HG02981 (cell line): ENCODE measurements at regions not wholly inside any gene's neighbourhood (a gene's known extent, or its start where the extent isn't known, plus 50 kb on each side); places are given as distances from the start of the nearest gene placed in this dataset.

ENCODE experiments used
- ATAC-seq: cut with Tn5 transposase; IDR thresholded peaks from one replicate; pipeline ENCODE4 v1.9.1; 2021; ENCODE audit warnings: mild to moderate bottlenecking, moderate library complexity; ENCODE audit not compliant: unreplicated experiment

DNA sequence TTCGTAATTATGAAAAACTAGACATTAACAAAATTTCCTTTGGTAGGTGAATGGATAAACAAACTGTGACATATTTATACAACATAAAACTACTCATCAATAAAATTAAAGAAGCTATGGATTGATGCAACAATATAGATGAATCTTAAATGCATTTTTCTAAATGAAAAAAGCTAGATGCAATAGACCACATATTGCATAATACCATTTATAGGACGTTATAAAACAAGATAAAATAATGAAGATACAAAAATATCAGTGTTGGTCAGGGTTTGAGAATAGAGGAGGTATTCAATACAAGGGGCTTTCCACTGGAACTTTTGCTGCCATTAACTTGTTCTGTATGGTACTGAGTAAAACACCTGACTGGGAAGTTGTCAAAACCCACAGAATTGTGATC lies 314.4 kb downstream of the GRB14 start:
- ATAC-seq: no peak

GRCh38 chr2:164302786-164303185 lies 318.5 kb downstream of the GRB14 start:
- no peak for ATAC-seq

GRCh38 chr2:164288235-164288634 lies 333.0 kb downstream of the GRB14 start:
- no peak for ATAC-seq

DNA sequence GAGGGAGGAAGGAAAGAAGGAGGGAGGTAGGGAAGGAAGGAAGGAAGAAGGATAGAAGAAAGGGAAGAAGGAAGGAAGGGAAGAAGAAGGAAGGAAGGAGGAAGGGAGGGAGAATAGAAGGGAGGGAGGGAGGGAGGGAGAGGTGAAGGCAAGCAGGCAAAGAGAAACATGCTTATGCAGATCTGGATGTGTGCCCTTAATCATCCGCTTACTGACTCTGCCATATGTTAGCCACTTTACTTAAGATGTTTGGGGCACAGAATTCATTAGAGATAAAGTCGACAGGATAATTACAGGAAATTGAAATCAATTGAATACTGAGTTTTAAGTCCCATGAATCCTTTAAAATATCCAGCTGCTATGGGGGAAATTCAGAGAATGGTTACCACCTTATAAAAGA lies 334.2 kb downstream of the GRB14 start:
- ATAC-seq: no peak

- no peak for ATAC-seq
Observed at GRCh38 chr2:164285576-164285975, 335.7 kb downstream of the GRB14 start.

GRCh38 chr2:164281896-164282295 lies 339.4 kb downstream of the GRB14 start:
- ATAC-seq: no peak

GRCh38 chr2:164275659-164276058 lies 345.6 kb downstream of the GRB14 start:
- no peak for ATAC-seq

DNA sequence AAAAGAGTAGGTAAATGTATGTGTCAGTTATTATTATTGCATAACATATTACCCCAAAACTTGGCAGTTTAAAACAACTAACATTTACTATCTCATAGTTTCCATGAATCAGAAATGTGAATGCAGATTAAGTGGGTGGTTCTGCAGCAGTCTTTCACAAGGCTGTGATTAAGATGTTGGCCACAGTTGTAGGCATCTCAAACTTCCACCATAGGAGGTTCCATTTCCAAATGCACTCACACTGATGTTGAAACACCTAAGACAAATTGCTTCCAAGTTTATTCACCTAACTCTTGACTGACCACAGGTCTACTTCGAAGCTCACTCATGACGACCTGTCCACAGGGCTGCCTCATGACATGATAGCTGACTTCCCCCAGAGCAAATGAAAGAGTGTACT lies 360.8 kb downstream of the GRB14 start:
- ATAC-seq: no peak

DNA sequence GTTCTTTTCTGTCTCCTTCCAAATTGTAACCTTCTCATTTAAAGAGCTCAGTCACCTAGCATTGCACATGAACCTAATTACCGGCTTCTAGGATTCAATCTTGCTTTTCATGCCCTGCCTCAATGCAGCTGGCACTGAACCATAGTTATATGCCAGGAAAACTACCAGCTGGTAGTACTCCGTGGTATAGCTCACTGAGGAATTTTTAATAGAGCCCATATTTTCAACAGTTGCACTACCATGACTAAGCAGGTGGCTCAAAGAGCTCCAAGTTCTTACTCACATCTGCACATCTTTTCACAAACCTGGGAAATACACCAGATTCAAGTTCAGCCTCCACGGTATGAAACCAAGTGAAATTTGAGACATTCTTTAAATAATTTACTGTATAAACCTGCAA lies 363.5 kb downstream of the GRB14 start:
- no peak for ATAC-seq

- ATAC-seq: peak; percentile 45
Observed at GRCh38 chr2:164252568-164253287, 368.6 kb downstream of the GRB14 start.

GRCh38 chr2:164243315-164243714 lies 378.0 kb downstream of the GRB14 start:
- no peak for ATAC-seq

- ATAC-seq: no peak
Observed at GRCh38 chr2:164242409-164242808, 378.9 kb downstream of the GRB14 start.

GRCh38 chr2:164234074-164234473 lies 387.2 kb downstream of the GRB14 start:
- no peak for ATAC-seq

GRCh38 chr2:164224007-164224406 lies 397.3 kb downstream of the GRB14 start:
- no peak for ATAC-seq

DNA sequence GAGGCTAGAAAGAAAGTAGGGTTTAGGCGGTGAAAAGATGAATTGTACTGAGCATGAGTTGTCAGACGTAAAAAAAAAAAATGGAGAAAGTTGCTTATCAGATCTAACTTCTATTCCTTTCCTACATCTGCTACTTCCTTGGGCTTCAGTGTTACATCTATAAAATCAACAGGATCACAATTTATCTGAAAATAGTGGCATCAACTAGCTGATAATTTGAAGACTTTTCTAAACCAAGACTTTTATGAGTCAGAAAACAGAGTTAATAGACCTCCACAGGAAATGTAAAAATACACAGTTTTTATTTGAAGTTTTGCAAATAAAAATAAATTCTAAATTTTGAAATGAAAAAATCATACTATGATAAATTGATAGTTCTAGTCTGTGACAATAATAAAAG lies 399.8 kb downstream of the GRB14 start:
- ATAC-seq: no peak

DNA sequence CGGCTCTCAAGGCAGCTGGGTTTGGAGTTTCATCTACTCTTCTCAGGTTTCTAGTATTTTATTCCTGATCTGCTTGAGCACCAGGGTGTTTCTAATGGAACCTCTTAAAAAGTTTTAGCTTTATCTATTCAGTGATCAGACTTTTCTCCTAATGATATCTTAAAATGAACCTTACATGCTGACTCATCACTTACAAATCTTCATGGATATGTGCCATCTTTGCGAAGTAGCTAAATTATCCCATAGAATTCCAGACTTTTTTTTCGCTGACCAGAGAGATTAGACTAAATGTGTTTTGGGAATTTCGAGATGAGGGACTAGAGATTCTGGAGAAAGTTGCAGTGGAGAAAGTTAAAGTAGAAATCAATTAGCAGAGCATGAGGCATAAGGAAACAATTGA lies 401.0 kb downstream of the GRB14 start:
- ATAC-seq: no peak

DNA sequence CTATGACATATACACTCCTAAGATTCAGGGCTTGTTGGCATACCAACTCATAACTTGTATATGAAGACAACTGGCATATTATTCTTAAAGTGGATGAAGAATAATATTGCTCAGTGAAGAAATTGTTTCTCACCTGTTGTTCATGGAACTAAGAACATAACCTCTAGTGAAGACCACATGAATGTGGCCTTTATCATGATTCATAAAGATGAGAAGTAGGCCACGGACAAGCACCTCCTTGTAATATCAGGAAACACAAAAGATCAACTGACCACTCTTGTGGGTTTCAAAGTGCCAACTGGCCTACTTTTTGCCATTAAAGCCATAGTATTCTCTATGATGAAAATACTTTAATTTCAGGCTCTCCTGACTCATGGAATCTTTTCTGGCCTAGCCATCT lies 407.4 kb downstream of the GRB14 start:
- no peak for ATAC-seq

DNA sequence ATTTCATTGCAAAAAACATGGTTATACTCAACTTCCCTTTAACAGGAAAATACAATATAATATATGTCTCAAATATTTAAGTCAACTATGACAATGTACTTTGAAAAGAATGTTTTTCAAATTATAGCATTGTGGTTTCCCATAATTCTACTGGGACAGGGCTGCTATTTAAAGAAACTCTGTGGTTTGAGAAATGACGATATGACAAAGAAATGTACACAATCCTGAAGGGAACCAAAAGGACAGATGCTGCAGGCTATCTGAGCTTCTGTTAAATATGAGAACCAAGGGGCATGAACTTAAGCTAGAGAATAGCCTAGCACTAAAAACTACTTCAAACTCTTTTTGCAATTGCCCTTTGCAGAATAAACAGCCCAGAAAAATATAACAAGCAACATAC lies 415.9 kb downstream of the GRB14 start:
- no peak for ATAC-seq

- no peak for ATAC-seq
Observed at GRCh38 chr2:164203131-164203530, 418.2 kb downstream of the GRB14 start.

GRCh38 chr2:164198256-164198655 lies 423.0 kb downstream of the GRB14 start:
- ATAC-seq: no peak

DNA sequence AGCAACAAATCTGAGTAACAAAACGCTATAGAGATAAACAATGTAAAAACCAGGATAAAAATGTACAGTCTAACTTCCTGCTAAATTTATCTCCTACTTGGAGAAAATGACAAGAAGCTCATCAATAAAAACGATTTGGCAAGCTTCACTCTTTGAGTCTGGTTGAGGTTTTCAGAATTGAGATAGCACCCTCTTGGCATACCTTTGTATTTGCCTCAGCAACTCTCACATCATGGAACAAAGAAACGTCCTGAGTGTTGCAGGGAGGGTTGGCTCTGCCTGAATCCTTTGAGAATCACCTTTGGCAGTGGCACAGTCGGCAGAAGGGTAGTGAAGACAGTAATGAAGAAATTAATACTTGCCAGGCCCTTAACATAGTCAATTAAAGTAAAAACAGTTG lies 430.6 kb downstream of the GRB14 start:
- no peak for ATAC-seq

- ATAC-seq: no peak
Observed at GRCh38 chr2:164189851-164190250, 431.4 kb downstream of the GRB14 start.

GRCh38 chr2:164187121-164187520 lies 434.2 kb downstream of the GRB14 start:
- no peak for ATAC-seq
